Neural cell (in vitro differentiated cells): ENCODE measurements at regions not wholly inside any gene's neighbourhood (a gene's known extent, or its start where the extent isn't known, plus 50 kb on each side); places are given as distances from the start of the nearest gene placed in this dataset.

Source experiments
- H2AFZ ChIP-seq: fragments of 200-600, 300-800 bp; sonication (generic), shearing (Covaris generic); 2 replicates; pipeline ENCODE4 v1.6.0; 2014; ENCODE audit warnings: low read depth, mild to moderate bottlenecking, antibody characterized with exemption, low read length, moderate library complexity
- H3F3A ChIP-seq: fragments of 200-600 bp; shearing (Covaris generic); 2 replicates; pipeline ENCODE4 v1.6.1; 2016; ENCODE audit warnings: mild to moderate bottlenecking, moderate library complexity, mixed read lengths, antibody characterized with exemption, low read length; ENCODE audit not compliant: insufficient read depth, poor library complexity, severe bottlenecking
- H3K27ac ChIP-seq: fragments of 200-600, 300-800 bp; sonication (generic), shearing (Covaris generic); 2 replicates; pipeline ENCODE4 v1.5.1; 2014; ENCODE audit warnings: mild to moderate bottlenecking, low read length, moderate library complexity
- H3K27me3 ChIP-seq: fragments of 300-800, 200-600 bp; sonication (generic), shearing (Covaris generic); 2 replicates; pipeline ENCODE4 v1.6.0; 2014; ENCODE audit warnings: mild to moderate bottlenecking, low read depth, low read length, moderate library complexity; ENCODE audit not compliant: insufficient read depth
- H3K36me3 ChIP-seq: fragments of 300-800, 200-600 bp; sonication (generic), shearing (Covaris generic); 2 replicates; pipeline ENCODE4 v1.5.1; 2014; ENCODE audit warnings: mild to moderate bottlenecking, antibody characterized with exemption, low read length, moderate library complexity; ENCODE audit not compliant: insufficient read depth
- H3K4me2 ChIP-seq: fragments of 300-800, 200-600 bp; sonication (generic), shearing (Covaris generic); 2 replicates; pipeline ENCODE4 v1.6.0; 2014; ENCODE audit warnings: mild to moderate bottlenecking, low read length
- H3K4me3 ChIP-seq: fragments of 300-800, 200-600 bp; sonication (generic), shearing (Covaris generic); 2 replicates; pipeline ENCODE4 v1.5.1; 2014; ENCODE audit warnings: mild to moderate bottlenecking, low read length, moderate library complexity
- H3K79me2 ChIP-seq: fragments of 200-600 bp; shearing (Covaris generic); replicated peaks from 2 replicates; pipeline ENCODE4 v1.6.0; 2014; ENCODE audit warnings: mild to moderate bottlenecking, low read length, moderate library complexity; ENCODE audit not compliant: insufficient read depth
- H3K9ac ChIP-seq: fragments of 300-800, 200-600 bp; sonication (generic), shearing (Covaris generic); 2 replicates; pipeline ENCODE4 v1.6.1; 2016; ENCODE audit warnings: mild to moderate bottlenecking, low read length, mixed read lengths
- H3K9me2 ChIP-seq: fragments of 200-600 bp; shearing (Covaris generic); 2 replicates; pipeline ENCODE4 v1.6.1; 2016; ENCODE audit warnings: mild to moderate bottlenecking, low read length, mixed read lengths; ENCODE audit not compliant: insufficient read depth
- H3K9me3 ChIP-seq: fragments of 200-600, 300-800 bp; sonication (generic), shearing (Covaris generic); 2 replicates; pipeline ENCODE4 v1.6.1; 2016; ENCODE audit warnings: mild to moderate bottlenecking, mixed run types, low read length, moderate library complexity, mixed read lengths
- H4K20me1 ChIP-seq: fragments of 200-600 bp; shearing (Covaris generic); 2 replicates; pipeline ENCODE4 v1.6.1; 2016; ENCODE audit warnings: mild to moderate bottlenecking, mixed run types; ENCODE audit not compliant: insufficient read depth
- CTCF ChIP-seq: fragments of 450-650 bp; IDR thresholded peaks from 2 replicates; pipeline ENCODE4 v1.5.1; 2014; ENCODE audit warnings: antibody characterized with exemption, mild to moderate bottlenecking, moderate library complexity; ENCODE audit not compliant: poor library complexity, severe bottlenecking
- EP300 ChIP-seq: fragments of 450-650 bp; conservative IDR thresholded peaks from 2 replicates; pipeline ENCODE4 v1.6.1; 2014; ENCODE audit warnings: antibody characterized with exemption, mild to moderate bottlenecking, moderate library complexity; ENCODE audit not compliant: poor library complexity, severe bottlenecking
- EZH2 ChIP-seq: fragments of 200-600, 300-800 bp; shearing (Covaris generic), sonication (generic); IDR thresholded peaks from 2 replicates; pipeline ENCODE4 v1.6.1; 2014; ENCODE audit warnings: antibody characterized with exemption, low read length, borderline replicate concordance, mild to moderate bottlenecking; ENCODE audit not compliant: insufficient read depth, poor library complexity, severe bottlenecking
- MXI1 ChIP-seq: fragments of 450-650 bp; conservative IDR thresholded peaks from 2 replicates; pipeline ENCODE4 v1.6.1; 2014; ENCODE audit warnings: antibody characterized with exemption, mild to moderate bottlenecking; ENCODE audit not compliant: poor library complexity, severe bottlenecking
- POLR2AphosphoS5 ChIP-seq: IDR thresholded peaks from 2 replicates; pipeline ENCODE4 v1.6.1; 2012
- RAD21 ChIP-seq: fragments of 450-650 bp; conservative IDR thresholded peaks from 2 replicates; pipeline ENCODE4 v1.6.1; 2014; ENCODE audit warnings: antibody characterized with exemption, mild to moderate bottlenecking, moderate library complexity
- REST ChIP-seq: IDR thresholded peaks from 2 replicates; pipeline ENCODE4 v1.6.1; 2012; ENCODE audit warnings: borderline replicate concordance
- SMC3 ChIP-seq: fragments of 450-650 bp; conservative IDR thresholded peaks from 2 replicates; pipeline ENCODE4 v1.6.1; 2014; ENCODE audit warnings: antibody characterized with exemption, mild to moderate bottlenecking, moderate library complexity; ENCODE audit not compliant: poor library complexity
- TAF1 ChIP-seq: IDR thresholded peaks from 2 replicates; pipeline ENCODE4 v1.6.1; 2012; ENCODE audit warnings: low read depth

GRCh38 chr10:91062091-91062490 is 141.2 kb upstream of the ANKRD1 start:
- TF ChIP-seq CTCF (no peak), SMC3 (no peak), TAF1 (no peak)
- Histone ChIP-seq H3F3A (no peaks in the 10 kb centered on the region), H3K9me3 (no peaks in the 10 kb centered on the region), H3K79me2 (no peaks in the 10 kb centered on the region), H3K4me3 (no peak overlapping the region), H3K4me2 (no peak overlapping the region), H3K27me3 (no peaks in the 10 kb centered on the region), H3K9me2 (no peaks in the 10 kb centered on the region), H4K20me1 (no peaks in the 10 kb centered on the region), H2AFZ (no peak overlapping the region), H3K27ac (no peak overlapping the region), H3K9ac (no peak overlapping the region), H3K36me3 (no peaks in the 10 kb centered on the region)

DNA sequence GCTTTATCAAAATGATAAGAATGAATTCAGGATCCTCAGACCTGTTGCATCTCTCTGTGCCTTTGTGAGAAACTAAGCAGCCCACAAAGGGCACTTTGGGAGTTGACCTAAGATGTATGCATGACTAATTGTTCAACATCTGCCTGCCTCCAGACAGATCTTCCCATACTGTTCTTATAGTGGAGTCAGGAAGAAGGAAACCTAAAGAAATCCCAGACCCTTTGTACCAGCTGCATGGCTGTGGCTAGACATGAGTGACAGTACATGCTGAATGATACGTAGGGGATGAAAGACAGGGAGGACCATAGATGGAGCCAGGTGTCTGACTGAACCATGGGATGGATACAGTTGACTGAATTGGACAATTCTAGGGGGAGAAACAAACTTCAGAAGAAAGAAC is 148.7 kb upstream of the PCGF5 start:
- H3K4me3 ChIP-seq = no peak overlapping the region
- H3K79me2 ChIP-seq = no peaks in the 10 kb centered on the region
- H3K9me2 ChIP-seq = no peaks in the 10 kb centered on the region
- no peak overlapping the region for H3K9ac ChIP-seq
- no peaks in the 10 kb centered on the region for H3K36me3 ChIP-seq
- H3K4me2 ChIP-seq = no peak overlapping the region
- H3K9me3 ChIP-seq = no peaks in the 10 kb centered on the region
- H4K20me1 ChIP-seq = no peaks in the 10 kb centered on the region
- no peaks in the 10 kb centered on the region for H3F3A ChIP-seq
- TF ChIP-seq TAF1 (no peak), POLR2AphosphoS5 (no peak), RAD21 (no peak), EZH2 (no peak), REST (no peak), CTCF (no peak), EP300 (no peak), MXI1 (no peak), SMC3 (no peak)
- no peak overlapping the region for H2AFZ ChIP-seq
- no peaks in the 10 kb centered on the region for H3K27me3 ChIP-seq
- H3K27ac ChIP-seq = no peak overlapping the region
